HL-60 (cell line): ENCODE measurements at regions not wholly inside any gene's neighbourhood (a gene's known extent, or its start where the extent isn't known, plus 50 kb on each side); places are given as distances from the start of the nearest gene placed in this dataset.

ENCODE experiments used
- CTCF ChIP-seq: IDR thresholded peaks from one replicate; pipeline ENCODE4 v1.5.1; 2011; ENCODE audit warnings: low read length, control low read depth, inconsistent platforms; ENCODE audit not compliant: insufficient read depth
- GABPA ChIP-seq: IDR thresholded peaks from 2 replicates; pipeline ENCODE4 v1.6.1; 2012; ENCODE audit warnings: low read depth
- POLR2AphosphoS5 ChIP-seq: IDR thresholded peaks from 2 replicates; pipeline ENCODE4 v1.6.1; 2012; ENCODE audit warnings: low read depth
- REST ChIP-seq: IDR thresholded peaks from 2 replicates; pipeline ENCODE4 v1.6.1; 2012; ENCODE audit warnings: low read depth; ENCODE audit not compliant: insufficient replicate concordance

GRCh38 chr5:175357995-175358394, 86.0 kb downstream of the DRD1 start:
- TF ChIP-seq CTCF = no peak
- no peak for TF ChIP-seq REST
- TF ChIP-seq POLR2AphosphoS5 = no peak
- TF ChIP-seq GABPA = no peak
